GM18861 (cell line): ENCODE measurements at regions not wholly inside any gene's neighbourhood (a gene's known extent, or its start where the extent isn't known, plus 50 kb on each side); places are given as distances from the start of the nearest gene placed in this dataset.
"Not testable (repeated sequence)": the region's sequence is repeated elsewhere in the genome, so short reads cannot be mapped to it uniquely, and the experiment has no call there.

Experiments
- ATAC-seq: cut with Tn5 transposase; IDR thresholded peaks from one replicate; pipeline ENCODE4 v1.9.1; 2021; ENCODE audit not compliant: unreplicated experiment

- no peak for ATAC-seq
These were observed 62.6 kb upstream of the PAX8 start for GRCh38 chr2:113341191-113341869.

- ATAC-seq: no peak
These were observed 59.1 kb upstream of the PAX8 start for GRCh38 chr2:113337809-113338208.

- ATAC-seq: not testable (repeated sequence)
These were observed 57.3 kb upstream of the PAX8 start for GRCh38 chr2:113336040-113336439.

GRCh38 chr2:113334147-113334546 is 55.4 kb upstream of the PAX8 start:
- no peak for ATAC-seq

- ATAC-seq: not testable (repeated sequence)
These were observed 55.0 kb upstream of the PAX8 start for GRCh38 chr2:113333735-113334134.

GRCh38 chr2:113330060-113330767 is 51.5 kb upstream of the PAX8 start:
- not testable (repeated sequence) for ATAC-seq

GRCh38 chr2:113328973-113329372 is 50.3 kb upstream of the PAX8 start:
- not testable (repeated sequence) for ATAC-seq

GRCh38 chr2:113328572-113328971 is 49.9 kb upstream of the PAX8 start:
- ATAC-seq: not testable (repeated sequence)
